ENCODE measurements at regions not wholly inside any gene's neighbourhood (a gene's known extent, or its start where the extent isn't known, plus 50 kb on each side); places are given as distances from the start of the nearest gene placed in this dataset.
A peak's percentile ranks its signal among the peaks of the same experiment; 100 is the strongest.
"Not testable (repeated sequence)": the region's sequence is repeated elsewhere in the genome, so short reads cannot be mapped to it uniquely, and the experiment has no call there.

DNA sequence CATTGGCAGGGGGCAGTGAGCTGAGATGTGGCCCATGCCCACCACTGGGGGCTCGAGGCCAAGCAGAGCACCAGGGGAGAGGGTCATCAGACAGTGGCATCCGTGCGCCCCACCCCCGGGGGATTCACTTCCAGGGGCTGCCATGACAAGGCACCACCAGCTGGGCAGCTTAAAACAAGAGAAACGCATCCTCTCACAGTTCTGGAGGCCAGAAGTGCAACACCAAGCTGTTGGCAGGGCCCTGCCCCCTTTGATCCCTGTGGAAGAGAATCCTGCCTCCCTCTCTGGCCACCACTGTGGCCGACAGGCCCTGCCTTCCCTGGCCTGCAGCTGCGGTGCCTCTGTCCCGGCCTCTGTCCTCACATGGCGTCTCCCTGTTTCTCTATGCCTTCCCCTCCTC is 187.7 kb upstream of the ID2 start:
- H3K27me3 Mint-ChIP-seq: peaks cover 17% of the 10 kb centered on the region
- intact Hi-C loops (cut with micrococcal nuclease): no loop called here
- no peak overlapping the region for H3K4me3 Mint-ChIP-seq
- H3K4me1 Mint-ChIP-seq (ENCODE audit: low read depth): peaks cover 49% of the 10 kb centered on the region
- no peaks in the 10 kb centered on the region for H3K9me3 Mint-ChIP-seq
- H3K27ac Mint-ChIP-seq: peak overlapping the region; percentile 72
- no peaks in the 10 kb centered on the region for H3K36me3 Mint-ChIP-seq (ENCODE audit: low read depth)

DNA sequence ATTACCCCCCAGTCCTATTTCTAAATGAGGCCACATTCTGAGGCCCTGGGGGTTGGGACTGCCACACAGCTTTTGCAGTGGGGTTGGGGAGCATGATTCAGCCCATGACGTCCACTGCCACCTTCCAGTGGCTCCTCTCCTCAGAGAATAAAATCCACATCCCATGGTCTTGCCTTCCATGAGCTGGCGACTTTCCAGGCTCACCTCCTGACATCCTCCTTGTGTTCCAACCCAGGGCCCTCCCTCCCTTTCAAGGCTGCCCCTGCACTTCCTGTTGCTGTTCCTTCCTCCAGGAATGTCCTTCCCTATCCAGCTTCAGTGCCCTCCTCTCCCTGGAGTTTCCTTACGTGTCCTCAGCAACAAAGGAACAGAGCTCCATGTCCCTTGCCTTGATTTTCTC is 187.3 kb upstream of the ID2 start:
- intact Hi-C loops (cut with micrococcal nuclease): no loop called here
- Mint-ChIP-seq H3K4me1 (ENCODE audit: low read depth) (peaks cover 53% of the 10 kb centered on the region), H3K27me3 (peaks cover 17% of the 10 kb centered on the region), H3K36me3 (ENCODE audit: low read depth) (no peaks in the 10 kb centered on the region), H3K27ac (peak overlapping the region; percentile 72), H3K4me3 (no peak overlapping the region), H3K9me3 (no peaks in the 10 kb centered on the region)

DNA sequence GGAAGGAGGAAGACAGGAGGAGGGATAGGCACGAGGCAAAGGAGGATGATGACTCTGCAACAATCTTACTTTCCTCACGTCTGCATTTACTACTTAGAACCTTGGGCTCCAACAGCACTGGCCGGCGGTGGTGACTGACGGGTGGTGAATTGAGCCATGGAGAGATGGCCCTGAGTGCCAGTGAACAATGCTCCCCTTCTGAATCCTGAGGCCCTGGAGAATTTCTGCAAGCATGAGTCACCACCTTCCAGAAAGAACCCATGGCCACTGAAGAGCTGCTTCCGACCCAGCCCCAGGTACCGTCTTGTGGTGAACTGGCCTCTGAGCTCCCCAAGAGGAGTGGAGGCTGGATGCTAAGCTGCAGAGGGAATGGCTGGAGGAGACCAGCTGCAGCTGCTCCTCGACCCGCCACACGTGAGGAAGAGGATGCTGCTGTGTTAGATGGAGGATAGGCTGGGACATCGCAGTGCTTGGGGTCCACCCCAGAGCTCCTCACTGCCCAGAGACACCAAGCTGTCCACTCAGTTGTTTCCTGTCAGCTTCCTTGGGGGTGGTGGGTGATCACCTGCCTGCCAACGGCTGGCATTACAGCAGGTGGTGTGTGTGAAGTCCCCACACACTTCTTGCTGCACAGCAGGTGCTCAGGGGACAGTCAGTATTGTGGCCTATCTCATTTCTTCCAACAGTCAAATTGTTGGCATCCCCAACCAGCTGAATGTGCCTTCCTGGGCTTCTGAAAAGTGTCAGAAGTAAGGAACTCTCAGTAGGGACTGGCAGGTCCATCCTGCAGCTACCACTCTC is 186.5 kb upstream of the ID2 start:
- intact Hi-C loops (cut with micrococcal nuclease): no loop called here
- Mint-ChIP-seq H3K36me3 (ENCODE audit: low read depth) (no peaks in the 10 kb centered on the region), H3K4me1 (ENCODE audit: low read depth) (peaks cover 57% of the 10 kb centered on the region), H3K9me3 (no peaks in the 10 kb centered on the region), H3K27me3 (peaks cover 17% of the 10 kb centered on the region), H3K27ac (peak overlapping the region; percentile 72), H3K4me3 (no peak overlapping the region)

DNA sequence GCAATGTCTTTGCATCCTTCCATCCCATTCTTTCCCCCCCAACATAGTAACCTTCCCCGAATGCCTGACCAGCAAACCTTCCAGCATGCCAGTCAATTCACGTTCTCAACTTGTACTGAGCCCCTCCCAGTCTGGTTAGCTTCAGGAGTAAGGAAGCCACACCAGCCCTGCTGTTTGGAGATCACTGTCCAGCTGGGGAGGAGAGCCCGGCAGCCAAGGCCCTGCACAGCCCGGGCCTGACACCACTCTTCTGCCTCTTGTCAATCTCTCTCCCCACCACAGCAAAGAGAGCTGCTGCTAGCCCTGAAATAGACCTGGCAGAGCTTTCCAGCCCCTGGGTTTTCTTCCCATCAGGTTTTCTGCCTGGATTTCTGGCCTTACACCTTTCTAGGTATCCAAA is 185.8 kb upstream of the ID2 start:
- Mint-ChIP-seq H3K27ac (peak overlapping the region; percentile 33), H3K36me3 (ENCODE audit: low read depth) (no peaks in the 10 kb centered on the region), H3K4me1 (ENCODE audit: low read depth) (peaks cover 64% of the 10 kb centered on the region), H3K27me3 (peaks cover 17% of the 10 kb centered on the region), H3K4me3 (no peak overlapping the region), H3K9me3 (no peaks in the 10 kb centered on the region)
- intact Hi-C loops (cut with micrococcal nuclease): no loop called here

DNA sequence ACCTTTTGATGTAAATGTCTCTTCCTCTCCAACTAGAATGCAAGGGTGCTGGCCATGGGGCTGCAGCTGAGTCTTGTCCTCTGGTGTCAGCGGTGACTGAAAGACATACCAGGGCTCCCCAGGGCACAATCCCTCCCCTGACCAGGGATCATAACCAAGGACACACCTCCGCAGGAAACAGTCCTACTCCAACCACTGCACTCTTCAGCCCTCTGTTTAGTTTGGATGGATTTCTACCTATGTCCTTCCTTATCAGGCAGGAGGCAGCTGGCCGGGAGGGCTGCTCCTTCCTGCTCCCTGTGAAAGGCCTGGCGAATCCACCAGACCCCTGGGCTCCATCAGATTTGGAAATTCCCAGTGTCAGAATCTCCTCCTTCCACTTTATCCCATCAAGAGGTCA is 185.2 kb upstream of the ID2 start:
- H3K4me3 Mint-ChIP-seq: no peak overlapping the region
- H3K27ac Mint-ChIP-seq: peak overlapping the region; percentile 33
- no peaks in the 10 kb centered on the region for H3K36me3 Mint-ChIP-seq (ENCODE audit: low read depth)
- intact Hi-C loops (cut with micrococcal nuclease): no loop called here
- H3K27me3 Mint-ChIP-seq: peaks cover 14% of the 10 kb centered on the region
- peaks cover 62% of the 10 kb centered on the region for H3K4me1 Mint-ChIP-seq (ENCODE audit: low read depth)
- H3K9me3 Mint-ChIP-seq: no peaks in the 10 kb centered on the region

DNA sequence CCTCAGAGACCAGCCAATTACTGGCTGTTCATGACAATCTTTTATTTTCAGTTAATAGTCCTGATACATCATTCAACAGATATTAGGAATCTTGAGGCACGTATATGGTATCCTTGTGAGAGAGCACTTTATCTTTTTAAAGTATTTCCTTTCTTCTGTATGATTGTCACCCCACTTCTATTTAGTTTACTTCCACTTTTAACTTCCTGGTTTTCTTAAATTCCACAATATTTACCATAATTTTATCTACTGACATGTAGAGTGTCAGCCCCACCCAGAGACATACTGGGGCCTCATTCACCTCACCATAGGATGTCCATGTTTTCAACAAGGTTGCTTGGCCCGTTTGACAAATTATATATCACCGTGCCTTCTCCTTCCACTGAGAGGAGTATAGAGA is 182.9 kb upstream of the ID2 start:
- no peak overlapping the region for H3K4me3 Mint-ChIP-seq
- no peak overlapping the region for H3K27ac Mint-ChIP-seq
- peaks cover 11% of the 10 kb centered on the region for H3K27me3 Mint-ChIP-seq
- H3K36me3 Mint-ChIP-seq (ENCODE audit: low read depth): no peaks in the 10 kb centered on the region
- no peaks in the 10 kb centered on the region for H3K9me3 Mint-ChIP-seq
- intact Hi-C loops (cut with micrococcal nuclease): no loop called here
- peaks cover 61% of the 10 kb centered on the region for H3K4me1 Mint-ChIP-seq (ENCODE audit: low read depth)

DNA sequence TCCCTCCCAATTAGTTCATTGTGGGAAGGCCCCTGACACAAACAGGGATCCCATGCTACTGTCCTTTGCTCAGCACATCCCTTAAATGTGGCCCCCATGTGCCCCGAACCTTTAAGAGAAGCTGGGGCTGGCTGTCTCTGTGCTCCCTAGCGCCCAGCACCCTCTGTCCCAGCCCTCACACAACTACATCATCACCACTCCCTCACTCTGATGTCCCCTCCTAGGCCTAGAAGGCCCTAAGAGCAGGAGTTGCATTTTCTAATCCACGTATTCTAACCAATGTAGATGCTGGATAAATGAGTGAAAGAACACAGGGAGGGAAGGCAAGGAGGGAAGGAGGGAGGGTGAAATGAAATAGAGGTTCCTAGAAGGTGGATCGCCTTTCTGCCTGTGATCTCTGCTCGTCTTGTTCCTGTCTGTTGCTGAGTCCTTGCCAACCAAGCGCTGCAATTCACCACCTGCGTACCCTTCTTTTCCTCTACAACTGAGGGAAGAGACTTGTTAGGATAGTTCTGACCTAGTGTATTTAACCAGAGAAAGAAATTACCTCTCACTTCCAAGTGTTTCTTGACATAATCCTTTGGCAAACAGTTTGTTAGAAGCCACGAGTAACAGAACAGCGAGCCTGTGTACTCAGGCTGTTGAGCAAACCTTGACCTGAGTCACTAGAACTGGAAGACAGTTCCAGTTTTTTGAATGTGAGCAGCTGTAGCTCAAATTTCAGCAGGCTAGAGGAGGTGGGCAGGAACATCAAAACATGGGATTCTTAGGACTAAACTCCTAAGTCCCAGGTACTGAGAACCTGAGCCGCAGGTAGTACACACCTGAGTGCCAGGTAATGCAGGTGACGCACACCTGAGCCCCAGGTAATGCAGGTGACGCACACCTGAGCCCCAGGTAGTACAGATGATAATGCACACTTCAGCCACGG is 181.5 kb upstream of the ID2 start:
- Mint-ChIP-seq H3K4me3 (no peak overlapping the region), H3K9me3 (no peaks in the 10 kb centered on the region)
- intact Hi-C loops (cut with micrococcal nuclease): no loop called here

DNA sequence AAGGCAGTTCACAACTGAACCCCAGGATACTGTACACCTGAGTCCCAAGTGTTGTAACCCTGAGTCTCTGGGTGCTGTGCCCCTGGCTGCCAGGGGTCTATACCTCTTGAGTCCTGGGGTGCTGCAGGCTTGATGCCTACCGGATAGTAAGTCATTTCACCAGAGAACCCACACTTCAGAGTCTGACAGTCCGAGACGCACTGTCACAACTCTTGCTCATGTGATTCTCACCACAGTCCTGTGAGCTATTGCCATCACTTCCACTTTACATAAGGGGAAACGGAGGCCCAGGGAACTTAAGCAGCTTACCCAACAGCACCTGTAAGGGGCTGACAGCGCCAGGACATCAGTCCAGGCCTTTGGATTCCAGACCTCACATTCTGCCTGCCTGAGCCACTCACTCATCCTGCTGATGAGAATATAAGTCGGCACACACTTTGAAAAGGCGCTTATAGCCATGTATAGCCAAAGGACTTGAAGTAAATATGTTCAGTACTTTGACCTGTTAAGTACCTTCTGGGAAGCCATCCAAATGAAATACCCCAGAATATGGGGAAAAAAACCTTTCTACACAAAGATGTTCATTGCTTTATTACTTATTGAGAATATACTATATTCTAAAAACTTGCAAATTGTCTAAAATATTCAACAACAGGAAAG is 180.7 kb upstream of the ID2 start:
- Mint-ChIP-seq H3K36me3 (ENCODE audit: low read depth) (no peaks in the 10 kb centered on the region), H3K9me3 (no peaks in the 10 kb centered on the region), H3K4me1 (ENCODE audit: low read depth) (peaks cover 39% of the 10 kb centered on the region), H3K27ac (no peak overlapping the region), H3K27me3 (peaks cover 4% of the 10 kb centered on the region), H3K4me3 (no peak overlapping the region)
- intact Hi-C loops (cut with micrococcal nuclease): no loop called here

More for the DNA sequence above, 181.5 kb upstream of the ID2 start:
- Mint-ChIP-seq H3K4me1 (ENCODE audit: low read depth) (peaks cover 47% of the 10 kb centered on the region), H3K27ac (no peak overlapping the region), H3K36me3 (ENCODE audit: low read depth) (no peaks in the 10 kb centered on the region), H3K27me3 (peaks cover 8% of the 10 kb centered on the region)

DNA sequence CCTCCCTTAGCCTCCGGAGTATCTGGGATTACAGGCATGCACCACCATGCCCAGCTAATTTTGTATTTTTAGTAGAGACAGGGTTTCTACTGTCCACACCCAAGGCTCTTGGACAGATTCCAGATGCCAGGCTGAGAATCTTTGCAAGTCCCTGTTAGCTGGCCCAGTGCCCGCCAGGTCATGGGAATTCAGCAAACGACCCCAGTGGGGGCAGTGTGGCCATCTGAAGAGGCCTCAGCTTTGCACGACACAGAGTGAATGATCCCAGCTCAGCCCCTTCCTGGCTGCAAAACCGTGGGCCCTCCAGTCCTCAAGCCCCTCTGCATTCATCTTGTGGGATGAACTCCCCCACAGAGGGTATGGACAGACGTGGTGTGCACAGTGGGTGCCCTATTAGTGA is 179.5 kb upstream of the ID2 start:
- no peak overlapping the region for H3K4me3 Mint-ChIP-seq
- H3K27me3 Mint-ChIP-seq: no peaks in the 10 kb centered on the region
- H3K27ac Mint-ChIP-seq: no peak overlapping the region
- H3K36me3 Mint-ChIP-seq (ENCODE audit: low read depth): no peaks in the 10 kb centered on the region
- H3K9me3 Mint-ChIP-seq: no peaks in the 10 kb centered on the region
- intact Hi-C loops (cut with micrococcal nuclease): no loop called here
- peaks cover 36% of the 10 kb centered on the region for H3K4me1 Mint-ChIP-seq (ENCODE audit: low read depth)

DNA sequence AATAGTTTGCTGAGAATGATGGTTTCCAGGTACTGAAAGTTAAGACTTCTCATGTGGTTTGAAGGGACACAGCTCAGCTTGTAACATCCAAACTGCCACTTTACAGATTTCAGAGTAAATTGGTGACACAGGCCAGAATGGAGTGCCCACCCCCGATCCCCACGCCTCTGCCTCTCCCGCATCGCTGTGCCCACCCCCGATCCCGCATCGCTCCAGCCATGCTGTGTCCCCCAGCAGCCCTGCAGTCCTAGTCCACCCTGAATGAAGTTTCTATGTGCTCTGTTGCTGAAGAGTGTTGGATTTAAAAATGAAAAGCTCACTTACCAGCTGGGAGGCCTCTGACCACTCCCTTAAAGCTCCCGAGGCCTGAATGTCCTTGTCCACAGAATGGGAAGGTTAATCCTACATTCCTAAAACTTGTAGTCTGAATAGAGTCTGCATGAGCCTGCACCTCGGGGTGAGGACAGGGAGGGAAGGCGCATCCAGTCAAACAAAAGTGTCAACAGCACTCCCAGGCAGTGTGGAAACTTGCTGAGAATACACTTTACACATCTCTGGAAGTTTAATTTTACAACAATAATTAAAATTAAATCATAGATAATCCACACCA is 176.4 kb upstream of the ID2 start:
- Mint-ChIP-seq H3K27ac (no peak overlapping the region), H3K4me3 (no peak overlapping the region), H3K27me3 (no peaks in the 10 kb centered on the region), H3K9me3 (peaks cover 18% of the 10 kb centered on the region), H3K36me3 (ENCODE audit: low read depth) (no peaks in the 10 kb centered on the region), H3K4me1 (ENCODE audit: low read depth) (peaks cover 28% of the 10 kb centered on the region)
- intact Hi-C loops (cut with micrococcal nuclease): no loop called here

DNA sequence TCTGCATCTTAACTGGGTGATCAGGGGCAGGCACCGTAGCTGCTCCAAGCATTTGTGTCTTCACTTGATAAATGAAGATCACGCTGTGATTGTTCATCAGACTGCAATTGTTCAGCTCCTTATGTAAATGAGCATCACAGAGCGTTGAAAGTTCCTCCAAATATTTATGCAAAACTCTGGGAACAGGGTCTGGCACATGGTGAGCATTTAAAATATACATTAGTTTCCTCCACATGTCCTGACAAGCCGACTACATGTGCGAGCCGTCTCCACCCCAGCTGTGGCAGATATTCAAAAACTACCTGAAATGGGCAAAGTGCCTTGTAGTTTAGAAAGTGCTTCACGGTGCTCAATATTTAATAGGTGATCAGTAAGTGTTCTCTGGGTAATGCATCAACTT is 175.1 kb upstream of the ID2 start:
- no peaks in the 10 kb centered on the region for H3K36me3 Mint-ChIP-seq (ENCODE audit: low read depth)
- H3K4me3 Mint-ChIP-seq: no peak overlapping the region
- H3K27me3 Mint-ChIP-seq: peaks cover 1% of the 10 kb centered on the region
- peaks cover 18% of the 10 kb centered on the region for H3K9me3 Mint-ChIP-seq
- intact Hi-C loops (cut with micrococcal nuclease): no loop called here
- no peak overlapping the region for H3K27ac Mint-ChIP-seq
- H3K4me1 Mint-ChIP-seq (ENCODE audit: low read depth): peaks cover 33% of the 10 kb centered on the region

DNA sequence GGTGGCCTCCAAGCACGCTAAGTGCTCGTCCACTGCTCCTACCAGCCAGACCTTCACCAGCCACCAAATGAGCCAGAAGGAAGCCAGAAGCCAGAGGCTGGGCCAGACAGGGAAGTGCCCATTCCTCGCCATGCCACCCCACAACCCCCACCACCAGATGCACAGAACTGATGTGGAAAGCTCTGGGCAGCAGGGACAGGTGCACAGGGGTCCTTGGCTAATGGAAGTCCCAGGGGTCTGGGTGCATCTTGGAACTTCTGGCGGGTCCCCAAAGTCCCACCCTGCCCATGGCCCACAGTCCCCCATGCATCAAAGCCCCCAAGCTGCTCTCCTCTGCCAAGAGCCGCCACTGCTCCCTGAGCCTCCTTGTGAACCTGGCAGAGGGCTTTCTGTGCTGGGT is 173.1 kb upstream of the ID2 start:
- H3K27me3 Mint-ChIP-seq: peaks cover 1% of the 10 kb centered on the region
- H3K4me3 Mint-ChIP-seq: no peak overlapping the region
- peaks cover 49% of the 10 kb centered on the region for H3K4me1 Mint-ChIP-seq (ENCODE audit: low read depth)
- peaks cover 18% of the 10 kb centered on the region for H3K9me3 Mint-ChIP-seq
- peak overlapping the region; percentile 18 for H3K27ac Mint-ChIP-seq
- H3K36me3 Mint-ChIP-seq (ENCODE audit: low read depth): no peaks in the 10 kb centered on the region
- intact Hi-C loops (cut with micrococcal nuclease): no loop called here

DNA sequence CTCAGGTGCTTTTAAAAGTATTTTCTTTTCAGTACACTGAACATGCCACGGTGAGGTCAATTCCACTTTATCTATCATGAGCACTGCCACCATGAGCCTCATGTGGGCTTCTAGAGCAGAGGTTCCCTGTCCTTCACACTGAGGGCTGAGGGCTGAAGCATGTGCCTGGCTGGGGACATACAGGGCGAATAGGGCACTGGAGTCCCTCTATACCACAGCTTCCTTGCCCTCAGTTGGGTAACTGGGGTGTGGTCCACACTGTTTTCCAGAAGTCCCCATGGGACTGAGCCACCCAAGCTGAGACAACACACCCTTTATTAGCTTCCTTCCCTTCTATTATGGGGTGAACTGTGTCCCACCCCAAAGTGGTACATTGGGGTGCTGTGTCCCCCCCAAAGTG is 172.2 kb upstream of the ID2 start:
- intact Hi-C loops (cut with micrococcal nuclease): no loop called here
- H3K27me3 Mint-ChIP-seq: peaks cover 1% of the 10 kb centered on the region
- H3K27ac Mint-ChIP-seq: no peak overlapping the region
- no peak overlapping the region for H3K4me3 Mint-ChIP-seq
- H3K36me3 Mint-ChIP-seq (ENCODE audit: low read depth): no peaks in the 10 kb centered on the region
- H3K4me1 Mint-ChIP-seq (ENCODE audit: low read depth): peaks cover 57% of the 10 kb centered on the region
- H3K9me3 Mint-ChIP-seq: peaks cover 18% of the 10 kb centered on the region

DNA sequence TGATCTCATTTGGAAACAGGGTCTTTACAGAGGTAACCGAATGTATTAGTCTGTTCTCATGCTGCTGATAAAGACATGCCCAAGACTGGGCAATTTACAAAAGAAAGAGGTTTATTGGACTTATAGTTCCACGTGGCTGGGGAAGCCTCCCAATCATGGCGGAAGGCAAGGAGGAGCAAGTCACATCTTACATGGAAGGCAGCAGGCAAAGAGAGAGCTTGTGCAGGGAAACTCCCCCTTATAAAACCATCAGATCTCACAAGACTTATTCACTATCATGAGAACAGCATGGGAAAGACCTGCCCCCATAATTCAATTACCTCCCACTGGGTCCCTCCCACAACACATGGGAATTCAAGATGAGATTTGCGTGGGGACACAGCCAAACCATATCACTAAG is 171.8 kb upstream of the ID2 start:
- peak overlapping the region; percentile 14 for H3K27ac Mint-ChIP-seq
- intact Hi-C loops (cut with micrococcal nuclease): not testable (repeated sequence)

More for the DNA sequence above, 171.8 kb upstream of the ID2 start:
- not testable (repeated sequence) for H3K4me3 Mint-ChIP-seq; H3K27me3 Mint-ChIP-seq; H3K36me3 Mint-ChIP-seq (ENCODE audit: low read depth)
- Mint-ChIP-seq H3K9me3 (peaks cover 18% of the 10 kb centered on the region), H3K4me1 (ENCODE audit: low read depth) (peaks cover 62% of the 10 kb centered on the region)

All from dendritic cell treated with granulocyte-macrophage colony-stimulating factor and Interleukin-4, amounts not matched to agents 40 ng/mL and 50 ng/mL, for 4 days (primary cell).